GM23248 (cell line): ENCODE measurements at regions not wholly inside any gene's neighbourhood (a gene's known extent, or its start where the extent isn't known, plus 50 kb on each side); places are given as distances from the start of the nearest gene placed in this dataset.

ENCODE experiments used
- EZH2 ChIP-seq: fragments of 200-600 bp; sonication (generic); IDR thresholded peaks from 2 replicates; pipeline ENCODE4 v1.6.1; 2018; ENCODE audit warnings: antibody characterized with exemption, mild to moderate bottlenecking; ENCODE audit not compliant: insufficient read depth, poor library complexity, severe bottlenecking
- EZH2phosphoT487 ChIP-seq: fragments of 200-600 bp; sonication (generic); IDR thresholded peaks from 2 replicates; pipeline ENCODE4 v1.6.1; 2018; ENCODE audit warnings: antibody characterized with exemption, moderate library complexity, mild to moderate bottlenecking, low read depth; ENCODE audit not compliant: insufficient read depth

- TF ChIP-seq EZH2 (no peak), EZH2phosphoT487 (no peak)
Measured at GRCh38 chr14:87312169-87312893, 680.7 kb downstream of the GALC start.
